HL-60 (cell line): ENCODE measurements at regions not wholly inside any gene's neighbourhood (a gene's known extent, or its start where the extent isn't known, plus 50 kb on each side); places are given as distances from the start of the nearest gene placed in this dataset.

Source experiments
- CTCF ChIP-seq: IDR thresholded peaks from one replicate; pipeline ENCODE4 v1.5.1; 2011; ENCODE audit warnings: low read length, control low read depth, inconsistent platforms; ENCODE audit not compliant: insufficient read depth
- POLR2AphosphoS5 ChIP-seq: IDR thresholded peaks from 2 replicates; pipeline ENCODE4 v1.6.1; 2012; ENCODE audit warnings: low read depth
- SPI1 ChIP-seq: IDR thresholded peaks from 2 replicates; pipeline ENCODE4 v1.6.1; 2012; ENCODE audit warnings: low read depth, mild to moderate bottlenecking, borderline replicate concordance

- TF ChIP-seq CTCF (no peak), SPI1 (no peak), POLR2AphosphoS5 (no peak)
Observed at GRCh38 chr1:184911830-184912229, 62.5 kb downstream of the NIBAN1 start.
